Ovary (tissue), 3 donors: ENCODE measurements at regions not wholly inside any gene's neighbourhood (a gene's known extent, or its start where the extent isn't known, plus 50 kb on each side); places are given as distances from the start of the nearest gene placed in this dataset.

Source experiments
- EP300 ChIP-seq: sonication (generic); formaldehyde crosslinking; IDR thresholded peaks from one replicate; pipeline ENCODE4 v1.6.1; 2017; ENCODE audit warnings: antibody characterized with exemption
- POLR2A ChIP-seq: fragments of 450-650 bp; IDR thresholded peaks from one replicate; pipeline ENCODE4 v1.6.1; 2017; ENCODE audit warnings: antibody characterized with exemption, mild to moderate bottlenecking, moderate library complexity
- TF ChIP-seq, protein P1 (sequence below), 3 donors: fragments of 450-650 bp in 2 of 3; fragments of 200-600 bp in 1 of 3; IDR thresholded peaks; one replicate each; pipeline versions ENCODE4 v1.5.1 to v1.8.0; 2016 to 2022; ENCODE audit warnings: antibody characterized with exemption in 3 of 3, mild to moderate bottlenecking in 1 of 3
- donor health status: DM: no; HTN: no; CAD: no.

- TF ChIP-seq POLR2A (no peak), EP300 (no peak)
- TF ChIP-seq, protein P1, sequence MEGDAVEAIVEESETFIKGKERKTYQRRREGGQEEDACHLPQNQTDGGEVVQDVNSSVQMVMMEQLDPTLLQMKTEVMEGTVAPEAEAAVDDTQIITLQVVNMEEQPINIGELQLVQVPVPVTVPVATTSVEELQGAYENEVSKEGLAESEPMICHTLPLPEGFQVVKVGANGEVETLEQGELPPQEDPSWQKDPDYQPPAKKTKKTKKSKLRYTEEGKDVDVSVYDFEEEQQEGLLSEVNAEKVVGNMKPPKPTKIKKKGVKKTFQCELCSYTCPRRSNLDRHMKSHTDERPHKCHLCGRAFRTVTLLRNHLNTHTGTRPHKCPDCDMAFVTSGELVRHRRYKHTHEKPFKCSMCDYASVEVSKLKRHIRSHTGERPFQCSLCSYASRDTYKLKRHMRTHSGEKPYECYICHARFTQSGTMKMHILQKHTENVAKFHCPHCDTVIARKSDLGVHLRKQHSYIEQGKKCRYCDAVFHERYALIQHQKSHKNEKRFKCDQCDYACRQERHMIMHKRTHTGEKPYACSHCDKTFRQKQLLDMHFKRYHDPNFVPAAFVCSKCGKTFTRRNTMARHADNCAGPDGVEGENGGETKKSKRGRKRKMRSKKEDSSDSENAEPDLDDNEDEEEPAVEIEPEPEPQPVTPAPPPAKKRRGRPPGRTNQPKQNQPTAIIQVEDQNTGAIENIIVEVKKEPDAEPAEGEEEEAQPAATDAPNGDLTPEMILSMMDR (IDR thresholded peaks at IDR 0.05) = no peak
Measured at GRCh38 chr20:58054780-58055373, 173.6 kb downstream of the ANKRD60 start.
